NCI-H774 (cell line): ENCODE measurements at regions not wholly inside any gene's neighbourhood (a gene's known extent, or its start where the extent isn't known, plus 50 kb on each side); places are given as distances from the start of the nearest gene placed in this dataset.
"Not testable (repeated sequence)": the region's sequence is repeated elsewhere in the genome, so short reads cannot be mapped to it uniquely, and the experiment has no call there.

Source experiments
- DNase-seq: peaks from one replicate; lab custom pipeline; 2025; lab: John Stamatoyannopoulos, UW

- DNase-seq: no peak
Observed at GRCh38 chr4:4666693-4667621, 125.1 kb upstream of the STX18 start.

- no peak for DNase-seq
Observed at GRCh38 chr4:4666187-4666586, 124.3 kb upstream of the STX18 start.

GRCh38 chr4:4664234-4664633 lies 122.4 kb upstream of the STX18 start:
- no peak for DNase-seq

- DNase-seq: no peak
Observed at GRCh38 chr4:4663028-4663427, 121.2 kb upstream of the STX18 start.

GRCh38 chr4:4662230-4662629 lies 120.4 kb upstream of the STX18 start:
- no peak for DNase-seq

- DNase-seq: no peak
Observed at GRCh38 chr4:4659871-4660651, 118.2 kb upstream of the STX18 start.

GRCh38 chr4:4658052-4658451 lies 116.2 kb upstream of the STX18 start:
- DNase-seq: no peak

- DNase-seq: no peak
Observed at GRCh38 chr4:4656977-4657376, 115.1 kb upstream of the STX18 start.

GRCh38 chr4:4655901-4656300 lies 114.1 kb upstream of the STX18 start:
- DNase-seq: no peak

- no peak for DNase-seq
Observed at GRCh38 chr4:4655011-4655410, 113.2 kb upstream of the STX18 start.

- no peak for DNase-seq
Observed at GRCh38 chr4:4651811-4652755, 110.2 kb upstream of the STX18 start.

- no peak for DNase-seq
Observed at GRCh38 chr4:4647041-4647440, 105.2 kb upstream of the STX18 start.

GRCh38 chr4:4645743-4646142 lies 103.9 kb upstream of the STX18 start:
- no peak for DNase-seq

GRCh38 chr4:4644277-4644676 lies 102.4 kb upstream of the STX18 start:
- not testable (repeated sequence) for DNase-seq

- not testable (repeated sequence) for DNase-seq
Observed at GRCh38 chr4:4643743-4644142, 101.9 kb upstream of the STX18 start.

- no peak for DNase-seq
Observed at GRCh38 chr4:4643306-4643705, 101.5 kb upstream of the STX18 start.

GRCh38 chr4:4642496-4643000 lies 100.7 kb upstream of the STX18 start:
- DNase-seq: no peak

GRCh38 chr4:4641661-4642495 lies 100.0 kb upstream of the STX18 start:
- no peak for DNase-seq

- DNase-seq: no peak
Observed at GRCh38 chr4:4641254-4641653, 99.4 kb upstream of the STX18 start.

GRCh38 chr4:4640692-4641091 lies 98.8 kb upstream of the STX18 start:
- DNase-seq: no peak

GRCh38 chr4:4639370-4639769 lies 97.5 kb upstream of the STX18 start:
- no peak for DNase-seq
